NB4 (cell line): ENCODE measurements at regions not wholly inside any gene's neighbourhood (a gene's known extent, or its start where the extent isn't known, plus 50 kb on each side); places are given as distances from the start of the nearest gene placed in this dataset.

ENCODE experiments used
- DNase-seq: peaks from one replicate; pipeline ENCODE4 v3.0.0; 2010; ENCODE audit warnings: low read depth
- H3K4me3 ChIP-seq: one replicate; pipeline ENCODE4 v1.5.1; 2011; ENCODE audit warnings: mild to moderate bottlenecking, low read depth, low read length, moderate library complexity
- MYC ChIP-seq: IDR thresholded peaks from 2 replicates; pipeline ENCODE4 v1.6.1; 2011; ENCODE audit warnings: low read depth, low read length
- POLR2A ChIP-seq: IDR thresholded peaks from 2 replicates; pipeline ENCODE4 v1.6.1; 2011; ENCODE audit warnings: mild to moderate bottlenecking; ENCODE audit not compliant: insufficient read length; ENCODE audit errors: extremely low read depth
- TF ChIP-seq, protein P1 (sequence below): IDR thresholded peaks from 2 replicates; pipeline ENCODE4 v1.6.1; 2011; ENCODE audit warnings: low read depth, low read length
- TF ChIP-seq, protein P2 (sequence below): IDR thresholded peaks from one replicate; pipeline ENCODE4 v1.5.1; 2012; ENCODE audit warnings: low read depth, low read length

DNA sequence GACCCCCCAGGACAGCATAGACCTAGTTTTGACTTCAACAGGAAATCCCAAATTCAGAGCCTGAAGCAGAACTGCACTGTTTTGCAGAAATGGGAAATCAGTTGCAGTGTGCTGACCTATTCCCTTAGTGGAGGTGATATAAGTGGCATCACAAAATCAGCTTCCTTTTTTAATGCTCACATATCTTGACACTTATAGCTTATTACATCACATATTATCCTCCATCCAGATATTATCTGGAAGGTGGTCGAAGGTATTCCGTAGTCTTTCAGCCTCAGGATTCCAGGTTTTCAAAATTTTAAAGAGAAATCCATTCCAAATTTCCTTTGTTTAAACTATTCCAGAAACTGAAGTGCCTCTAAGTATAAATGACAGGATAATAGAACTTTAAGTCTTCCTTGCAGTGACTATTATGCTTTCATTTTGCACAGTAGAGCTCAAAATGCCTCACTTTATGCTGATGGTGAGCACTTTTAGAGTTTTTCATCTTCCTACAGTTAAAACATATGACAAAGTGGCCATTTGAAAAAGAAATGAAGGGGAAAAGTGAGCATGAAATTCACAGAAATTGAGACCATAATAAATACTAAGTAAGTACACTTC lies 106.4 kb upstream of the DPYD start:
- no peak for DNase-seq
- no peak overlapping the region for H3K4me3 ChIP-seq
- TF ChIP-seq POLR2A, result no peak
- TF ChIP-seq, protein P1, sequence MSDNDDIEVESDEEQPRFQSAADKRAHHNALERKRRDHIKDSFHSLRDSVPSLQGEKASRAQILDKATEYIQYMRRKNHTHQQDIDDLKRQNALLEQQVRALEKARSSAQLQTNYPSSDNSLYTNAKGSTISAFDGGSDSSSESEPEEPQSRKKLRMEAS, result no peak
- TF ChIP-seq, protein P2, sequence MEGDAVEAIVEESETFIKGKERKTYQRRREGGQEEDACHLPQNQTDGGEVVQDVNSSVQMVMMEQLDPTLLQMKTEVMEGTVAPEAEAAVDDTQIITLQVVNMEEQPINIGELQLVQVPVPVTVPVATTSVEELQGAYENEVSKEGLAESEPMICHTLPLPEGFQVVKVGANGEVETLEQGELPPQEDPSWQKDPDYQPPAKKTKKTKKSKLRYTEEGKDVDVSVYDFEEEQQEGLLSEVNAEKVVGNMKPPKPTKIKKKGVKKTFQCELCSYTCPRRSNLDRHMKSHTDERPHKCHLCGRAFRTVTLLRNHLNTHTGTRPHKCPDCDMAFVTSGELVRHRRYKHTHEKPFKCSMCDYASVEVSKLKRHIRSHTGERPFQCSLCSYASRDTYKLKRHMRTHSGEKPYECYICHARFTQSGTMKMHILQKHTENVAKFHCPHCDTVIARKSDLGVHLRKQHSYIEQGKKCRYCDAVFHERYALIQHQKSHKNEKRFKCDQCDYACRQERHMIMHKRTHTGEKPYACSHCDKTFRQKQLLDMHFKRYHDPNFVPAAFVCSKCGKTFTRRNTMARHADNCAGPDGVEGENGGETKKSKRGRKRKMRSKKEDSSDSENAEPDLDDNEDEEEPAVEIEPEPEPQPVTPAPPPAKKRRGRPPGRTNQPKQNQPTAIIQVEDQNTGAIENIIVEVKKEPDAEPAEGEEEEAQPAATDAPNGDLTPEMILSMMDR, result no peak
- TF ChIP-seq MYC, result no peak

DNA sequence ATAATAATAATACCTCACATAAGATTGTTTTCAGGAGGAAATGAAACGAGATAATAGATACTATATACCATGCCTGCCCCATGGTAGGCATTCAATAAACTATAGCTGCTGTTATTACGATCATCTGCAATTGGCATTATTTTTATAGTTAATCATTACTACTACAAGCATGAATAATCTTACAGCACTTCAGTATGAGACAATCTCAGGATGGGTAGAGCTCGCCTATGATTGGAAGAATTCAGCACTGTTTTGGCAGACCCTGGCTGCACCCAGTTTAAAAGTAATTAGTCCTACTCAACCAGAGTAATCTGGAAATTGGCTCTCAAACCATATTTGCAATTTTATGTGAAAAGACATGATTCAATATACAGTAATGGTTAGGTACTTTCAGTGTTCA lies 105.0 kb upstream of the DPYD start:
- TF ChIP-seq, protein P2, result no peak
- TF ChIP-seq MYC (no peak), POLR2A (no peak)
- TF ChIP-seq, protein P1, result no peak
- DNase-seq, result no peak
- H3K4me3 ChIP-seq, result no peak overlapping the region

DNA sequence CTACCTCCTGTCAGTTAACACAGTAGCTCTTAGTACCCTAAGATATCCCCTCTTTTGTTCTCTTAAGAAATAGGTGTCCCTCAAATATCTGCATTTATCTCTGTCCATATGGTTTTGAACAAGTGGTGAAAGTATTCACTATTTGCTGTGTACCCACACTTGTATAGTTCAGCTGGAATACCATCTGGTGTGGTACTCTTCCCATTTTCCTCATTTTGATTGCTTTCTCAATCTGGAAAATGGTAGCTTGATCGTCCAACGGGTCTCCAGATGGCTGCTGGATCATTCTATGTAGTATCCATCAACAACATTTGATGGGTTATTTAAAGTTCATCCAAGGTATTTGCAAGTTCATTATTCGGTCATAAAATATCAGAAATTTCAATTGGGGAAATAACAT lies 100.3 kb upstream of the DPYD start:
- DNase-seq, result no peak
- no peak overlapping the region for H3K4me3 ChIP-seq
- TF ChIP-seq MYC (no peak), POLR2A (no peak)
- TF ChIP-seq, protein P2, result no peak
- TF ChIP-seq, protein P1, result no peak

DNA sequence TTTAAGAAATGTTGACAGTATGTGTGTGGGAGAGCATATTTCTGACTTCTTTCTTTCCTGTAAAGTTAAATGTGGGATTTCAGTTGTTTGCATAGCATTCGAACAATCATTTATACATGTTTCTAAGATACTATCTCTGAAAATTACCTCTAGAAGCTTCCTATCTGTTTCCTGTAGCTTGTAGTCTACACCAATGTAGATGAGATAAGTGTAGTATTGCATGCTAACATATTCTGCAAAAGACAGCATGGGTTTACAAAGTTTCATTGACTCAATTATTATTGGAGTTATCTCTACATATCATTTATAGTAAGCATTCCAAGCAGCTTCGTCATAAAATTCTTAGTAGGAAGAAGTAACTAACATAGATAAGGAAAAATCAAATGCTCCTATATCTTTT lies 98.9 kb upstream of the DPYD start:
- TF ChIP-seq POLR2A (no peak), MYC (no peak)
- TF ChIP-seq, protein P1, result no peak
- TF ChIP-seq, protein P2, result no peak
- H3K4me3 ChIP-seq, result no peak overlapping the region
- no peak for DNase-seq

DNA sequence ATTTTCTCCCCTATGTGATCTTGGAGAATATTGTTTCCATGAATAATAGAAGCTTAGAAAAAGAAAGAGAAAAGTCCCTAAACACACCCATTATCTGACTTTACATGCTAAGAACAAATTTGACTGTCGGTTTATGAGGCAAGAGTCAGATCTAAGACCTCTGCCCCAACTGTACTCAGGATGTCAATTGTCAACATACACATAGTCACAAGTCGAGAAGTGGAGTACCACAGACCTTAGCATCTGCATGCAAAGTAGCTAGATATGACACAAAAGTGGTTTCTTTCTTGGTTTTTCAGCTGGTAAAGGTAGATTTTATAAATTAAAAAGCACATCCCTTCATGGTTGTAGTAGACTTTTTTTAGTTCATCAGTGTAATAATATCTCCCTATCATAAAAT lies 97.2 kb upstream of the DPYD start:
- TF ChIP-seq POLR2A (no peak), MYC (no peak)
- TF ChIP-seq, protein P2, result no peak
- TF ChIP-seq, protein P1, result no peak
- no peak overlapping the region for H3K4me3 ChIP-seq
- no peak for DNase-seq

DNA sequence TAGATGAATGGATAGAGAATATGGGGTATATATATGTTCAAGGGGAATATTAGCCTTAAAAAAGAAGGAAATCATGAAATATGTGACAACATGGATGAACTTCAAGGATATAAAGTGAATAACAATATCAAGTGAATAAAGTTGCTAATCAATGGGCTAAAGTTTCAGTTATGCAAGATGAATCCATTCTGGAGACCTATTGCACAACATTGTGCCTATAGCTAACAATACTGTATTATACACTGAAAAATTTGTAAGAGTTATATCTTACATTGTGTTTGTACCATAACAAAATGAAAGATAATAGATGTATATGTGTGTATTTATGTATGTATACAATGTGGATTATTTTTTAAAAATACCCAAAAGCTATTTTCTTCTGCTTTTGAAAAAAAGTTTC lies 96.3 kb upstream of the DPYD start:
- no peak overlapping the region for H3K4me3 ChIP-seq
- no peak for DNase-seq
- TF ChIP-seq, protein P1, result no peak
- TF ChIP-seq POLR2A (no peak), MYC (no peak)
- TF ChIP-seq, protein P2, result no peak
